GM18511 (cell line): ENCODE measurements at regions not wholly inside any gene's neighbourhood (a gene's known extent, or its start where the extent isn't known, plus 50 kb on each side); places are given as distances from the start of the nearest gene placed in this dataset.
"Not testable (repeated sequence)": the region's sequence is repeated elsewhere in the genome, so short reads cannot be mapped to it uniquely, and the experiment has no call there.

ENCODE experiments used
- ATAC-seq: cut with Tn5 transposase; IDR thresholded peaks from one replicate; pipeline ENCODE4 v1.9.1; 2021; ENCODE audit warnings: mild to moderate bottlenecking, moderate library complexity; ENCODE audit not compliant: unreplicated experiment

GRCh38 chr10:117743509-117743908 is 201.0 kb downstream of the EMX2 start:
- ATAC-seq, result no peak

GRCh38 chr10:117745301-117745700 is 202.8 kb downstream of the EMX2 start:
- no peak for ATAC-seq

GRCh38 chr10:117746541-117747448 is 204.2 kb downstream of the EMX2 start:
- no peak for ATAC-seq

GRCh38 chr10:117747636-117748035 is 205.1 kb downstream of the EMX2 start:
- no peak for ATAC-seq

GRCh38 chr10:117748058-117748457 is 205.5 kb downstream of the EMX2 start:
- ATAC-seq, result no peak

GRCh38 chr10:117750616-117751015 is 208.1 kb downstream of the EMX2 start:
- ATAC-seq, result no peak

GRCh38 chr10:117751259-117751658 is 208.7 kb downstream of the EMX2 start:
- no peak for ATAC-seq

GRCh38 chr10:117752103-117752502 is 209.6 kb downstream of the EMX2 start:
- no peak for ATAC-seq

GRCh38 chr10:117754770-117755658 is 212.5 kb downstream of the EMX2 start:
- no peak for ATAC-seq

- no peak for ATAC-seq
Measured at GRCh38 chr10:117755659-117756014, 213.1 kb downstream of the EMX2 start.

GRCh38 chr10:117757086-117757720 is 214.7 kb downstream of the EMX2 start:
- no peak for ATAC-seq

GRCh38 chr10:117759266-117759665 is 216.7 kb downstream of the EMX2 start:
- ATAC-seq, result no peak

GRCh38 chr10:117761695-117762094 is 219.1 kb downstream of the EMX2 start:
- no peak for ATAC-seq

GRCh38 chr10:117762126-117762818 is 219.7 kb downstream of the EMX2 start:
- no peak for ATAC-seq

- ATAC-seq, result no peak
Measured at GRCh38 chr10:117762819-117763172, 220.2 kb downstream of the EMX2 start.

- ATAC-seq, result no peak
Measured at GRCh38 chr10:117763528-117763927, 221.0 kb downstream of the EMX2 start.

- ATAC-seq, result no peak
Measured at GRCh38 chr10:117768333-117769042, 225.9 kb downstream of the EMX2 start.

- ATAC-seq, result no peak
Measured at GRCh38 chr10:117775526-117775925, 233.0 kb downstream of the EMX2 start.

- not testable (repeated sequence) for ATAC-seq
Measured at GRCh38 chr10:117777222-117777621, 234.7 kb downstream of the EMX2 start.

- no peak for ATAC-seq
Measured at GRCh38 chr10:117778241-117778640, 235.7 kb downstream of the EMX2 start.
